H1 (cell line): ENCODE measurements at regions not wholly inside any gene's neighbourhood (a gene's known extent, or its start where the extent isn't known, plus 50 kb on each side); places are given as distances from the start of the nearest gene placed in this dataset.

ENCODE experiments used
- CTCF ChIA-PET: fragments of 300-600 bp; sonication (Branson Sonifier 250); formaldehyde crosslinking; loops from one replicate; lab custom pipeline; 2021; ENCODE audit not compliant: partially characterized antibody; lab: Charles Lee
- POLR2A ChIA-PET: fragments of 300-600 bp; sonication (Branson Sonifier 250); formaldehyde crosslinking; loops from one replicate; lab custom pipeline; 2021; ENCODE audit warnings: inconsistent platforms; ENCODE audit not compliant: partially characterized antibody; lab: Charles Lee
- DNase-seq, 2 experiments: peaks; one replicate each; pipeline versions ENCODE4 v3.0.0 to v3.0.0-alpha.2; 2010 to 2022; ENCODE audit warnings: low spot score in 2 of 2, low read depth in 1 of 2, mixed read lengths in 1 of 2
- FAIRE-seq: peaks from 2 replicates; lab custom pipeline; 2011; peaks lifted over from hg19 to GRCh38; lab: Jason Lieb, UNC
- H2AFZ ChIP-seq: 2 replicates; pipeline ENCODE4 v1.8.1; 2012; ENCODE audit warnings: low read length, inconsistent platforms
- H2AK5ac ChIP-seq: 2 replicates; pipeline ENCODE4 v1.6.1; 2013; ENCODE audit warnings: low read depth, low read length
- H2BK120ac ChIP-seq: replicated peaks from 2 replicates; pipeline ENCODE3; 2013; ENCODE audit warnings: low read depth, low read length, inconsistent platforms
- H2BK12ac ChIP-seq: 2 replicates; pipeline ENCODE4 v1.6.1; 2013; ENCODE audit warnings: low read depth, low read length
- H2BK15ac ChIP-seq: 2 replicates; pipeline ENCODE4 v1.6.1; 2013; ENCODE audit warnings: low read length
- H2BK20ac ChIP-seq: 2 replicates; pipeline ENCODE4 v1.6.1; 2013; ENCODE audit warnings: low read length
- H2BK5ac ChIP-seq: 2 replicates; pipeline ENCODE4 v1.6.1; 2013; ENCODE audit warnings: low read depth, low read length
- H3K14ac ChIP-seq: 2 replicates; pipeline ENCODE4 v1.6.1; 2013; ENCODE audit warnings: inconsistent platforms; ENCODE audit not compliant: insufficient read length
- H3K18ac ChIP-seq: 2 replicates; pipeline ENCODE4 v1.6.1; 2013; ENCODE audit warnings: low read length; ENCODE audit errors: extremely low read depth
- H3K23ac ChIP-seq: 2 replicates; pipeline ENCODE4 v1.6.1; 2013; ENCODE audit warnings: inconsistent platforms; ENCODE audit not compliant: insufficient read length
- H3K23me2 ChIP-seq: 2 replicates; pipeline ENCODE4 v1.6.1; 2013; ENCODE audit warnings: low read depth, low read length
- H3K27ac ChIP-seq: 2 replicates; pipeline ENCODE4 v1.6.1; 2011; ENCODE audit warnings: low read depth, low read length, inconsistent platforms
- H3K27me3 ChIP-seq, 4 experiments: replicated peaks in 1 of 4; 1 replicate in 1 of 4; 2 replicates in 3 of 4; pipeline versions ENCODE4 v1.6.1 to v1.8.1; 2011 to 2013; ENCODE audit warnings: low read length in 3 of 4, mild to moderate bottlenecking in 3 of 4, inconsistent platforms in 2 of 4, mixed read lengths in 2 of 4, moderate library complexity in 1 of 4; ENCODE audit not compliant: control insufficient read depth in 3 of 4, insufficient read depth in 3 of 4; ENCODE audit errors: extremely low read depth in 1 of 4
- H3K36me3 ChIP-seq, 4 experiments: 2 replicates each; pipeline versions ENCODE4 v1.6.1 to v1.8.1; 2011 to 2013; ENCODE audit warnings: mild to moderate bottlenecking in 4 of 4, low read length in 3 of 4, moderate library complexity in 2 of 4, control low read depth in 1 of 4, inconsistent platforms in 1 of 4; ENCODE audit not compliant: insufficient read depth in 4 of 4, control insufficient read depth in 2 of 4
- H3K4ac ChIP-seq: replicated peaks from 2 replicates; pipeline ENCODE3; 2013; ENCODE audit warnings: low read length, low read depth, mixed read lengths, inconsistent platforms; ENCODE audit not compliant: insufficient read length
- H3K4me1 ChIP-seq, 4 experiments: replicated peaks in 1 of 4; 1 replicate in 1 of 4; 2 replicates in 3 of 4; pipeline versions ENCODE4 v1.6.1 to v1.8.1; 2011 to 2013; ENCODE audit warnings: low read length in 3 of 4, inconsistent platforms in 2 of 4, mixed read lengths in 1 of 4; ENCODE audit not compliant: insufficient read depth in 4 of 4, control insufficient read depth in 3 of 4
- H3K4me2 ChIP-seq, 2 experiments: 2 replicates each; pipeline versions ENCODE4 v1.6.1 to v1.8.1; 2011 to 2013; ENCODE audit warnings: low read depth in 2 of 2, low read length in 2 of 2, control low read depth in 1 of 2, inconsistent platforms in 1 of 2, mild to moderate bottlenecking in 1 of 2; ENCODE audit not compliant: insufficient read depth in 1 of 2
- H3K4me3 ChIP-seq, 4 experiments: fragments of 200-600, 300-600 bp in 1 of 4; sonication (generic), shearing (Covaris generic), sonication (Bioruptor Twin) in 1 of 4; 2 replicates each; pipeline versions ENCODE4 v1.5.1 to v1.8.1; 2011 to 2016; ENCODE audit warnings: low read length in 4 of 4, low read depth in 3 of 4, control low read depth in 2 of 4, inconsistent platforms in 2 of 4, mild to moderate bottlenecking in 2 of 4, mixed read lengths in 1 of 4, moderate library complexity in 1 of 4; ENCODE audit not compliant: insufficient read depth in 2 of 4; ENCODE audit errors: extremely low read depth in 1 of 4
- H3K56ac ChIP-seq: replicated peaks from 2 replicates; pipeline ENCODE3; 2013; ENCODE audit warnings: low read depth, mild to moderate bottlenecking, mixed read lengths, low read length, inconsistent platforms; ENCODE audit not compliant: insufficient read length
- H3K79me1 ChIP-seq: 2 replicates; pipeline ENCODE4 v1.6.1; 2013; ENCODE audit warnings: low read depth, low read length, control low read depth
- H3K79me2 ChIP-seq, 2 experiments: 2 replicates each; pipeline versions ENCODE4 v1.6.1 to v1.8.1; 2012 to 2013; ENCODE audit warnings: low read length in 2 of 2, mild to moderate bottlenecking in 2 of 2, inconsistent platforms in 1 of 2; ENCODE audit not compliant: insufficient read depth in 2 of 2, control insufficient read depth in 1 of 2
- H3K9ac ChIP-seq, 4 experiments: replicated peaks in 1 of 4; 1 replicate in 1 of 4; 2 replicates in 3 of 4; pipeline versions ENCODE4 v1.6.1 to v1.8.1; 2011 to 2013; ENCODE audit warnings: low read depth in 3 of 4, low read length in 3 of 4, control low read depth in 2 of 4, mild to moderate bottlenecking in 2 of 4, moderate library complexity in 2 of 4, inconsistent platforms in 1 of 4; ENCODE audit errors: extremely low read depth in 1 of 4
- H3K9me3 ChIP-seq, 2 experiments: 2 replicates each; pipeline versions ENCODE4 v1.6.1 to v1.8.1; 2012 to 2013; ENCODE audit warnings: mild to moderate bottlenecking in 2 of 2, moderate library complexity in 2 of 2, control low read depth in 1 of 2, inconsistent platforms in 1 of 2, low read depth in 1 of 2, low read length in 1 of 2, mixed read lengths in 1 of 2; ENCODE audit not compliant: insufficient read depth in 2 of 2
- H4K20me1 ChIP-seq, 2 experiments: replicated peaks in 1 of 2; 2 replicates each; pipeline versions ENCODE3 to v1.8.1; 2011 to 2013; ENCODE audit warnings: inconsistent platforms in 2 of 2, low read length in 2 of 2, mild to moderate bottlenecking in 1 of 2; ENCODE audit not compliant: insufficient read depth in 2 of 2, control insufficient read depth in 1 of 2
- H4K5ac ChIP-seq: 2 replicates; pipeline ENCODE4 v1.6.1; 2013; ENCODE audit warnings: low read length, low read depth, mixed read lengths, inconsistent platforms; ENCODE audit not compliant: insufficient read length
- H4K8ac ChIP-seq: 2 replicates; pipeline ENCODE4 v1.8.0; 2013; ENCODE audit warnings: mild to moderate bottlenecking, moderate library complexity, low read length, inconsistent platforms; ENCODE audit not compliant: insufficient read depth; ENCODE audit errors: extremely low read depth
- H4K91ac ChIP-seq: replicated peaks from 2 replicates; pipeline ENCODE3; 2013; ENCODE audit warnings: low read length, mixed read lengths, inconsistent platforms; ENCODE audit not compliant: insufficient read length
- RAD21 ChIP-seq, 2 experiments: IDR thresholded peaks in 1 of 2; conservative IDR thresholded peaks in 1 of 2; 2 replicates each; pipeline ENCODE4 v1.6.1; 2011; ENCODE audit warnings: low read depth in 2 of 2, low read length in 2 of 2, improper control_type of control experiment in 1 of 2, inconsistent platforms in 1 of 2, mild to moderate bottlenecking in 1 of 2, moderate library complexity in 1 of 2
- RNF2 ChIP-seq: fragments of 200-900, 300-1000 bp; sonication (generic); IDR thresholded peaks from 2 replicates; pipeline ENCODE4 v1.7.1; 2016; ENCODE audit warnings: borderline replicate concordance, low read depth, mild to moderate bottlenecking, antibody characterized with exemption, low read length; ENCODE audit not compliant: poor library complexity, severe bottlenecking; ENCODE audit errors: missing control alignments
- SAP30 ChIP-seq: fragments of 300-600 bp; sonication (generic); IDR thresholded peaks from 2 replicates; pipeline ENCODE4 v1.7.1; 2012; ENCODE audit warnings: low read length, moderate library complexity, mild to moderate bottlenecking, inconsistent platforms; ENCODE audit not compliant: insufficient read depth, insufficient replicate concordance
- TAF7 ChIP-seq: optimal IDR thresholded peaks from 2 replicates; pipeline ENCODE3; 2011; ENCODE audit warnings: low read depth, mild to moderate bottlenecking, inconsistent platforms, low read length, moderate library complexity, borderline replicate concordance
- WGBS, 2 experiments: shearing (Covaris generic) in 1 of 2; methylation state at CpG; one replicate each; pipeline versions ENCODE4 v1.1.6 to v1.1.7; 2013 to 2015; ENCODE audit warnings: low lambda C conversion rate in 2 of 2, mixed read lengths in 2 of 2, inconsistent platforms in 1 of 2, low coverage in 1 of 2, missing lambda C conversion rate in 1 of 2; ENCODE audit not compliant: insufficient replicate concordance in 2 of 2, insufficient coverage in 1 of 2, insufficient read length in 1 of 2; ENCODE audit errors: extremely low coverage in 1 of 2, missing lambda C conversion rate in 1 of 2; 5-methylcytosine and 5-hydroxymethylcytosine counted together

- Histone ChIP-seq H2BK5ac (no peak overlapping the region), H3K79me2 (no peaks in the 10 kb centered on the region), H3K9me3 (no peaks in the 10 kb centered on the region), H3K56ac (no peak overlapping the region), H3K4me1 (no peaks in the 10 kb centered on the region), H3K4ac (no peak overlapping the region), H3K4me2 (no peak overlapping the region), H3K23me2 (no peaks in the 10 kb centered on the region), H2AK5ac (no peak overlapping the region), H4K91ac (no peak overlapping the region), H3K27me3 (no peaks in the 10 kb centered on the region), H2BK120ac (no peak overlapping the region), H4K5ac (no peak overlapping the region), H3K27ac (no peak overlapping the region), H3K9ac (no peak overlapping the region), H3K14ac (no peak overlapping the region), H2BK20ac (no peak overlapping the region), H3K79me1 (no peaks in the 10 kb centered on the region), H3K36me3 (no peaks in the 10 kb centered on the region), H2BK12ac (no peak overlapping the region), H3K4me3 (no peak overlapping the region), H4K20me1 (no peaks in the 10 kb centered on the region), H2BK15ac (no peak overlapping the region), H2AFZ (no peak overlapping the region), H4K8ac (no peak overlapping the region), H3K23ac (no peak overlapping the region), H3K18ac (no peak overlapping the region)
- DNase-seq (no peak), FAIRE-seq (no peak)
- WGBS, 2 experiments, result 72% methylated on average over 3 of the region's 3 CpGs; no CpG with 5 or more reads in 1 of the 2 experiments
- POLR2A ChIA-PET, result no interaction called here
- CTCF ChIA-PET, result interaction anchor here (0.8 kb wide), 1 partner anchor 9 kb away, joined by 3 read pairs; no protein-coding TSS in a partner anchor
- TF ChIP-seq SAP30 (no peak), TAF7 (no peak), RNF2 (no peak), RAD21 (IDR thresholded peaks at IDR 0.05 in 1 of 2, conservative IDR thresholded peaks at IDR 0.05 in 1 of 2; ENCODE audit: low read depth in 2 of 2, low read length in 2 of 2) (no peak)
These were observed 97.0 kb downstream of the AGTR2 start for GRCh38 chrX:116267511-116268040.
